ENCODE measurements at regions not wholly inside any gene's neighbourhood (a gene's known extent, or its start where the extent isn't known, plus 50 kb on each side); places are given as distances from the start of the nearest gene placed in this dataset.
"Not testable (repeated sequence)": the region's sequence is repeated elsewhere in the genome, so short reads cannot be mapped to it uniquely, and the experiment has no call there.

- no peak for DNase-seq (ENCODE audit: low read depth)
These were observed 739.9 kb downstream of the DIAPH3 start for GRCh38 chr13:59423708-59424340.

DNA sequence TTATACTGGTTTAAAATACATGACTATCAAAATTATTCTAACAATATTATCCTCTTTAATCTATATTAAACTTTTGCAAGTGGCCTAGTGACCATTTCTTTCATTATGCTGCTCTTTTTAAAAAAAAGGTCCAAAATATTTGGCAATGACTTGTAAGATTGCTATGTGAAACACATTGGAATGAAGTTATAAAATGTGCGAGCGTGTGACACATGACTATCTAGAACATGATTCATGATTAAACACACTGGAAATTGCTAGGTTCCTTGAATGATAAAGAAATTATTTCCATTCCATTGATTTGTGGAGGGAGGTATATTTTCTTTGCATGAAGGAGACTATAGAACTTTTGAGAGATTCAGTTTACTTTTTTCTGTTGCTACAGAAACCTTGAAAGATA is 739.1 kb downstream of the DIAPH3 start:
- DNase-seq (ENCODE audit: low read depth): no peak

- no peak for DNase-seq (ENCODE audit: low read depth)
These were observed 738.5 kb downstream of the DIAPH3 start for GRCh38 chr13:59425211-59425741.

DNA sequence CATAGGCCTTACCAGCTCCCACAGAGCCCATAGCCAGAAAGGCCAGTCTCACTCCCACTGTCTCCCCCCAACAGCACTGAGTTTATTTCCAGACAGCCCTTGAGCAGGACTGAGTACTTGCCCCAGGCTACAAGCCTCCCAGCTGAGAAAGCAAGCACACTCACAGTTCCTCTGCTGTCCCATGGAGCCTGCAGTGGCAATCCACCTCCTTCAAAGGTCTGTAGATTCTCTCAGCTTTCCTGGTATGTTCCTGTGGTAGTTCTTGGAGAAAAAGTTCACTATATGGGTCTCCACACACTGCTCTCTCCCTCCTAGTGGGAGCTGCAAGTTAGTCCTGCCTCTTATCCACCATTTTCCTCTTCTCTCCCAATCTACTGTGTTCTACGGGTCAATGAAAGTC is 728.7 kb downstream of the DIAPH3 start:
- no peak for DNase-seq (ENCODE audit: low read depth)

- DNase-seq (ENCODE audit: low read depth): no peak
These were observed 726.0 kb downstream of the DIAPH3 start for GRCh38 chr13:59437544-59438301.

GRCh38 chr13:59439776-59440428 is 723.8 kb downstream of the DIAPH3 start:
- no peak for DNase-seq (ENCODE audit: low read depth)

- not testable (repeated sequence) for DNase-seq (ENCODE audit: low read depth)
These were observed 722.7 kb downstream of the DIAPH3 start for GRCh38 chr13:59441068-59441467.

DNA sequence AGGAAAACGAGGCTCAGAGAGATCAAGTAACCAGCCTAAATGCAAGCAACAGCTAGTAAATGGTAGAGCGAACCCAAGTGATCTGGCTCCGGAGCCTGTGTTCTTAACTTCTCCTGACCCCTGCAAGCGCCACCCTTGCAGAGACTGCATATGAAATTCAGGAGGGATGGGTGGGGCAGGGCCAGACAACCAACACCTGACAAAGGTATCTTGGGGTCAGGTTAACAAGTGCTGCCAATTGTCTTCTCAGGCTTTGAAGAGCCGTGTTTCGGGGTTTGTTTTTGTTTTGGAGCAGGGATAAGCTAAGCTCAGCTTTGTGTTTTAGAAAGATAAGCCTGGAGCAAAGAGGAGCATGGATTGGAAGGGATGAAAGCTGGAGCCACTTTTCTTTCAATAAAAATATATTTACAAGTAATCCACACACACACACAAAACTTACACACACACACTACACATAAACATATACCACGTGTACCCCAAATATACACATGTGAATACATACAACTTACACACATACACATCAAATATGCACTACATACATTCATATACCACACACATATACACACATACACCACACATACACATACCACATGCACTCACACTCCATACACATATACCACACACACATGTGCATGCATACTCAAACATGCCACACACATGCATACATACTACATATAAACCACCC is 722.0 kb downstream of the DIAPH3 start:
- no peak for DNase-seq (ENCODE audit: low read depth)

GRCh38 chr13:59442461-59442860 is 721.3 kb downstream of the DIAPH3 start:
- no peak for DNase-seq (ENCODE audit: low read depth)

- no peak for DNase-seq (ENCODE audit: low read depth)
These were observed 720.7 kb downstream of the DIAPH3 start for GRCh38 chr13:59442944-59443486.

DNA sequence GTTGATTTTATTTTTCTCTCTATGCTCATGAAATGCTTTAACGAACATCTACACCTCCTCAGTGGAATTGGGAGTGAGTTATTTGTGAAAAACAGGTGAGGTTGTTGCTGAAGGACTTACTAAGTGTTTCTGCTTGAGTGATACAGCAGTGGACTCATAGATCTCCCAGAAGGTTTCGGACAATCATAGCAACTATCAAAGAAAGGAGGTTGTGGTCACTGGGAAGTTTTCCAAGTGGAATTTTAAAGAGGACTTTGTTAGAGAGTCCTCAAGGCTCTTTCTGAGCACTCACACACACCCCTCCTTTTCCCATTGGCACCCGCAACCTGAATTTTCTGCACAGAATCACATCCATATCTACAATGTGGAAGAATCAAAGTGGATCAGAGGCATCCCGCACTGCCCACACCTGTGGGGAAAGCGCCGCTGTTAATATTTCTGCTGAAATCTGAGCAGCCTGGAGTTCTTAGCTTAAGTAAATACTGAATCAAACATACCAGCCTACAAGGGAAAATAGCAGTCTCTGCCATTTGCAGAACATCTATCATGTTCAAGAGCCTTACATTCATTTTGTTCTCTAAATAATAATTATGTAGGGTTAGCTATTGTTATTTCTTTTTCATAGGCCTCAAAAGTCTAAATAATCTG is 719.4 kb downstream of the DIAPH3 start:
- DNase-seq (ENCODE audit: low read depth): no peak

GRCh38 chr13:59445812-59446211 is 717.9 kb downstream of the DIAPH3 start:
- no peak for DNase-seq (ENCODE audit: low read depth)

- no peak for DNase-seq (ENCODE audit: low read depth)
These were observed 717.3 kb downstream of the DIAPH3 start for GRCh38 chr13:59446391-59446790.

GRCh38 chr13:59447031-59447430 is 716.7 kb downstream of the DIAPH3 start:
- no peak for DNase-seq (ENCODE audit: low read depth)

- DNase-seq (ENCODE audit: low read depth): no peak
These were observed 715.7 kb downstream of the DIAPH3 start for GRCh38 chr13:59447846-59448620.

GRCh38 chr13:59449750-59450149 is 714.0 kb downstream of the DIAPH3 start:
- DNase-seq (ENCODE audit: low read depth): no peak

- DNase-seq (ENCODE audit: low read depth): no peak
These were observed 713.5 kb downstream of the DIAPH3 start for GRCh38 chr13:59450229-59450628.

GRCh38 chr13:59451236-59451635 is 712.5 kb downstream of the DIAPH3 start:
- DNase-seq (ENCODE audit: low read depth): no peak

DNA sequence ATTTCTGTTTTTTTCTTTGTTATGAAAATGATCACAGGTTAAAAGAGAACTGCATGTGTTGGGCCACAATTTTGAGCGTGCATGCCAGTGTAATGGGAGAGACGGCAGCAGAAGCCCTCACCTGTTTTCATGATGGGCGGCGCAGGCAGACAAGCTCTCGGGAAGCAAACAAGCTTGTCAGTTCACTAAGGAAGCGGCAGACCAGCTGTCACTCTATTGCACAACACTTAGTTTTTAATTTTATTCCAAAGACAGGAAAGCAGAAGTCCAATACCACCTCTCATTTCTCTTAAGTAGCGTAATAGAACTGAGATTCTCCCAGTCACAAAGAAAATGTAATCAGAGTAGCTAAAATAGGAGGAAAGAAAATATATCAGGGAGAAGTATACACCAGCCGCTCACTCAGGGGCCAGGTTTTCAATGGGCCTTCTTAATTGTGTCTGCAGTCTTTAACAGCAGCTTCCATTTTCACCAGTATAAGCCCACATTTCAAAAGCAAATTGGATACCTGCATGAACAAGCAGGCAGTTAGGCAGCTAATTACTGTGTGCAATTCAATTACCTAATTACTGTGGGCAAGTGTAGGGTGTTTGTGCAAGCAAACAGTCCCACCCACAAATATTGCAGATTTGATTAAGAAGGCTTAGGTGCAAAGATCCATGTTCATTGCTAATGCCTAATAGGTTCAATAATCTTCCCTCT is 711.4 kb downstream of the DIAPH3 start:
- no peak for DNase-seq (ENCODE audit: low read depth)

DNA sequence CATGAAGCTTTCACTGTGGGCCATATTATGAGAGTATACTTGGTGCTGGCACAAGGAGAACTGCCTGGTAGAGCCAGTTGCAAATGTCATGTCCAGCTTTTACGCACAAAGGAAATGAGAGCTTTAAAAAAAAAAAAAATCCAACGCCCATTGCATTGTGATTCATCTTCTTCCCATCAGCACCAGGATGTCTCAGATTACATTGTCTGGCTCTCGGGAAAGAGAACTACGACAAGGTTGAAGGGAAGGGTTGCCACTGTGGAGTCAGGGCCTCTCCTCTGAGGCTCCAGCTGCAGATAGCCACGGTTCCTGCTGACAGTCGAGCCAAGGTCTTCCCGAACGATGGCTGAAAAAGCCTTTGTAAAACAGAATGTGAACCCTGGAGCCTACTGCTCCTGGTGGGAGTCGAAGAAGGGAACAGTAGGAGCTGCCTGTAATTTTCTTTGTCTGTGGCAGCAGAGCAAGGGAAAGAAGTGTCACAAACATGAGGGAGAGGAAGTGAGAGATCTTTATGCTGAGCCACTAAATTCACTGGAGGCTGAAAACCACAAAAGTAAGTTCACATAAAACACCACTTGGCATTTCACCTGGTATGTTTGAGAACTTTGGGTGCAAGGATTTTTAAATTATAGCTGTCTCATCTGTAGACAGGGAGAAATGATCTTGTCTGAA is 704.7 kb downstream of the DIAPH3 start:
- DNase-seq (ENCODE audit: low read depth): no peak

Data from activated T-helper 1 cell treated with Interleukin-2 at 50 U/mL for 16 hours (primary cell).